GM12874 (cell line): ENCODE measurements at regions not wholly inside any gene's neighbourhood (a gene's known extent, or its start where the extent isn't known, plus 50 kb on each side); places are given as distances from the start of the nearest gene placed in this dataset.

Experiments used
- TF ChIP-seq, protein P1 (sequence below): IDR thresholded peaks from 2 replicates; pipeline ENCODE4 v1.5.1; 2011; ENCODE audit warnings: low read depth, mild to moderate bottlenecking, control low read depth, low read length, moderate library complexity; ENCODE audit not compliant: insufficient read depth

DNA sequence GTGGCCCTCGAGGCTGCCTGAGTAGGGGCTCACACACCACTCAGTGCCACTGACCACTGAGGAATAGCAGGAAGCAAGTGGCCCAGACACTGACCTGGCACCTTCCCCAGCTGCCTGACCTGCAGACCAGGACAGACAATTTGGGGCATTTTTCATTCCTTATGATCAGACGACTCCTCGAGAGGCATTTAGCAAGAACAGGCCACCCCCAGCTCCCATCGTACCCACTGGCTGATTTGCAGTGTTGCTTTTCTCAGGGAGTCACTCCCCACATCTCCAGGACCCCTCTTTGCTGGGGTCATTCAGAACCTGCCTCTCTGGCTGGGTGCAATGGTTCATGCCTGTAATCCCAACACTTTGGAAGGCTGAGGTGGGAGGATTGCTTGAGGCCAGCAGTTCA lies 185.7 kb downstream of the HAUS1 start:
- TF ChIP-seq, protein P1, sequence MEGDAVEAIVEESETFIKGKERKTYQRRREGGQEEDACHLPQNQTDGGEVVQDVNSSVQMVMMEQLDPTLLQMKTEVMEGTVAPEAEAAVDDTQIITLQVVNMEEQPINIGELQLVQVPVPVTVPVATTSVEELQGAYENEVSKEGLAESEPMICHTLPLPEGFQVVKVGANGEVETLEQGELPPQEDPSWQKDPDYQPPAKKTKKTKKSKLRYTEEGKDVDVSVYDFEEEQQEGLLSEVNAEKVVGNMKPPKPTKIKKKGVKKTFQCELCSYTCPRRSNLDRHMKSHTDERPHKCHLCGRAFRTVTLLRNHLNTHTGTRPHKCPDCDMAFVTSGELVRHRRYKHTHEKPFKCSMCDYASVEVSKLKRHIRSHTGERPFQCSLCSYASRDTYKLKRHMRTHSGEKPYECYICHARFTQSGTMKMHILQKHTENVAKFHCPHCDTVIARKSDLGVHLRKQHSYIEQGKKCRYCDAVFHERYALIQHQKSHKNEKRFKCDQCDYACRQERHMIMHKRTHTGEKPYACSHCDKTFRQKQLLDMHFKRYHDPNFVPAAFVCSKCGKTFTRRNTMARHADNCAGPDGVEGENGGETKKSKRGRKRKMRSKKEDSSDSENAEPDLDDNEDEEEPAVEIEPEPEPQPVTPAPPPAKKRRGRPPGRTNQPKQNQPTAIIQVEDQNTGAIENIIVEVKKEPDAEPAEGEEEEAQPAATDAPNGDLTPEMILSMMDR = no peak

DNA sequence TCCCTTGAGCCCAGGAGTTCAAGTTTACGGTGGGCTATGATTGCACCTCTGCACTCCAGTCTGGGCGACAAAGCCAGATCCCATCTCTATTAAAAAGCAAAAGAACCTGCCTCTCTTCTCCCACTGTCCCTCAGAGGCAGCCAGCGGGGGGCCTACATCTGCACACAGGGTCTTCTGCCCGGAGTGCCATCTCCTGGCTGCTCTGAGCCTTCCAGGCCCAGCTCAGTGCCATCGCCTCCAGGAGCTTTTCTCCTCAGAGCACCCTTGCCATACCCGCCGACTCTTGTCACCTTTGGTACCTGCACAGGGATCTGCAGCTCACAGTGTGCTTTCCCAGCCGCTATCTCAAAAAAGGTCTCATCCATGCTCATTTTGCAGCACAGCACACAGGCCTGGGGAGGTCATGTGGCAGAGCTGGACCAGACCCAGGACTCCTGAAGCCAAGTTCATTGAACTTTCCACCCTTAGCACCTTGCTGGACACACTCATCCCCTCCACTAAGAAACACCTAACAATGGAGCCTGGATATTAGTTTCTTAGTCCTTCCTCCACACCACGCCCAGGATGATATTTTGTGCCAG lies 186.3 kb downstream of the HAUS1 start:
- TF ChIP-seq, protein P1 = no peak

GRCh38 chr18:46291149-46291548 lies 187.0 kb downstream of the HAUS1 start:
- TF ChIP-seq, protein P1 = no peak

DNA sequence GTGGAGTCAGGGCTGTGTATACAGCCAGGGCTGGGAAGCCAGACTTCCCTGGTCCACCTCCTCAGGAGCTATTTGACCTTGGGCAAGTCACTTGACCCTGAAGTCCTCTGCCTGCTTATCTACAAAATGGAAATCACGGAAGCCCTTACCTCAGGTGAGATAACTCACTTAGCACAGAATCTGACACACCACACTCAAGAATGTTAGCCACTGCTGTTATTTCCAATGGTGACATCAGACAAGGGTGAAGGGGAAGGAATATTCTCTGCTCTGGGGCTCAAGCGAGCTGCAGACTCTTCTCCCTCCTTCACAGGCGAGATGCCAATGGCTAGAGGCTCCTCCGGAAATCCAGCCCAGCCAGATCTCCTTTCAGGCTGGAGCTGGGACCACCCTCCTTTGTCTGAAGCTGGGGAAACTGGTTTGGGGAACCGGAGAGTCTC lies 189.6 kb downstream of the HAUS1 start:
- TF ChIP-seq, protein P1 = no peak

GRCh38 chr18:46294318-46294717 lies 190.1 kb downstream of the HAUS1 start:
- TF ChIP-seq, protein P1 = no peak

DNA sequence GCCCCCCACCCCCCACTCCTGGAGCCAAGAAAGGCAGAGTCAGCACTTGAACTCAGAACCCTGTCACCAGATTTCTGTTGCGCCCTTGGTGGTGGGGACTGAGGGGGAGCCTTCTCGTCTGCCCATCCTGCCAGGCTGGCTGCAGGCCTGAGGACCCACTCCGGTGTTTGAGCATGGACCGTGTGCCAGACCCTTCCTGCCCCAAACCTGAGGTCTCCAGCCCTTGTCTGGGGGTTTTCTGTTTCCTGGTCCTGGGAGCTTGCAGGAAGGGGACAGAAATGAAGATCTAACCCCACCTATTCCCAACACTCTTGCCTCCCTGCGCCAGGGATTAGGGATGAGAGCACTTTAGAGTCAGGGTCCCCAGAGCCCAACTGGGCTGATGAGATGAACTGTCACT lies 190.6 kb downstream of the HAUS1 start:
- TF ChIP-seq, protein P1 = no peak

- TF ChIP-seq, protein P1 = no peak
Observed at GRCh38 chr18:46295416-46295815, 191.2 kb downstream of the HAUS1 start.
